ENCODE measurements at regions not wholly inside any gene's neighbourhood (a gene's known extent, or its start where the extent isn't known, plus 50 kb on each side); places are given as distances from the start of the nearest gene placed in this dataset.

- Histone ChIP-seq H3K27ac (ENCODE audit: low read depth) (no peak overlapping the region), H3K4me3 (no peak overlapping the region), H3K9me2 (ENCODE audit: insufficient read depth) (no peaks in the 10 kb centered on the region), H3K4me1 (ENCODE audit: insufficient read depth) (no peaks in the 10 kb centered on the region), H3F3A (replicated peaks; ENCODE audit: low read depth) (no peaks in the 10 kb centered on the region), H4K20me1 (replicated peaks; ENCODE audit: insufficient read depth) (no peaks in the 10 kb centered on the region), H2AFZ (no peak overlapping the region), H3K79me2 (replicated peaks; ENCODE audit: insufficient read depth) (no peaks in the 10 kb centered on the region), H3K36me3 (ENCODE audit: insufficient read depth) (no peaks in the 10 kb centered on the region), H3K4me2 (no peak overlapping the region), H3K27me3 (ENCODE audit: insufficient read depth) (no peaks in the 10 kb centered on the region)
- TF ChIP-seq EZH2 (IDR thresholded peaks at IDR 0.05; ENCODE audit: low read depth, unreplicated experiment) (no peak), ETS1 (IDR thresholded peaks at IDR 0.05) (no peak), EZH2phosphoT487 (IDR thresholded peaks at IDR 0.05; ENCODE audit: unreplicated experiment) (no peak), ZNF462 (CRISPR knock-in tag; IDR thresholded peaks at IDR 0.05) (no peak), STAT1 (IDR thresholded peaks at IDR 0.05; ENCODE audit: unreplicated experiment) (no peak), REST (IDR thresholded peaks at IDR 0.05; ENCODE audit: unreplicated experiment) (no peak), NANOG (IDR thresholded peaks at IDR 0.05; ENCODE audit: borderline replicate concordance) (no peak), CREB1 (CRISPR knock-in tag; IDR thresholded peaks at IDR 0.05; ENCODE audit: low read depth) (no peak), POLR2AphosphoS5 (IDR thresholded peaks at IDR 0.05; ENCODE audit: low read depth) (no peak), ZNF331 (CRISPR knock-in tag; IDR thresholded peaks at IDR 0.05; ENCODE audit: low read depth) (no peak), JUNB (IDR thresholded peaks at IDR 0.05; ENCODE audit: unreplicated experiment) (no peak)
- DNase-seq (ENCODE audit: low spot score) (no peak), ATAC-seq (no peak)
- H3K4me3 Mint-ChIP-seq: no peak overlapping the region
- H3K27ac Mint-ChIP-seq: no peak overlapping the region
- H3K4me1 Mint-ChIP-seq: peaks cover 4% of the 10 kb centered on the region; the same call in 2 of the 3 replicates
- H3K36me3 Mint-ChIP-seq (ENCODE audit: low read depth): no peaks in the 10 kb centered on the region
- no peaks in the 10 kb centered on the region for H3K9me3 Mint-ChIP-seq
- peaks cover 8% of the 10 kb centered on the region for H3K27me3 Mint-ChIP-seq (ENCODE audit: insufficient read depth, low read depth, poor library complexity)
Measured at GRCh38 chr1:47697616-47698335, 259.9 kb downstream of the FOXD2 start.
